A549 (cell line): ENCODE measurements at regions not wholly inside any gene's neighbourhood (a gene's known extent, or its start where the extent isn't known, plus 50 kb on each side); places are given as distances from the start of the nearest gene placed in this dataset.

Source experiments
- BHLHE40 ChIP-seq: IDR thresholded peaks from 2 replicates; pipeline ENCODE4 v1.6.1; 2012; ENCODE audit warnings: low read depth, low read length, inconsistent platforms
- CHD2 ChIP-seq: fragments of 150-350 bp; IDR thresholded peaks from 2 replicates; pipeline ENCODE4 v1.6.1; 2014; ENCODE audit warnings: low read length; ENCODE audit not compliant: partially characterized antibody
- CTCF ChIP-seq: fragments of >200 bp; sonication (Bioruptor Twin); formaldehyde crosslinking; IDR thresholded peaks from 3 replicates; pipeline ENCODE4 v1.5.1; 2016
- EP300 ChIP-seq, 2 experiments: fragments of >200 bp; sonication (Bioruptor Twin); formaldehyde crosslinking; IDR thresholded peaks; 2 replicates in 1 of 2; 3 replicates in 1 of 2; pipeline ENCODE4 v1.6.1; 2016 to 2017
- MAZ ChIP-seq: fragments of 150-350 bp; IDR thresholded peaks from 2 replicates; pipeline ENCODE4 v1.6.1; 2014; ENCODE audit warnings: antibody characterized with exemption, low read depth, low read length, borderline replicate concordance
- NR3C1 ChIP-seq: fragments of >200 bp; sonication (Bioruptor Twin); formaldehyde crosslinking; IDR thresholded peaks from 3 replicates; pipeline ENCODE4 v1.6.1; 2017
- PBX3 ChIP-seq: IDR thresholded peaks from 2 replicates; pipeline ENCODE4 v1.6.1; 2012
- POLR2A ChIP-seq: IDR thresholded peaks from 2 replicates; pipeline ENCODE4 v1.6.1; 2012; ENCODE audit warnings: mild to moderate bottlenecking, low read length
- POLR2AphosphoS2 ChIP-seq: conservative IDR thresholded peaks from 2 replicates; pipeline ENCODE4 v1.6.1; 2012; ENCODE audit warnings: low read length, improper control_type of control experiment, inconsistent platforms
- RAD21 ChIP-seq, 2 experiments: fragments of >200 bp in 1 of 2; sonication (Bioruptor Twin) in 1 of 2; formaldehyde crosslinking in 1 of 2; IDR thresholded peaks in 1 of 2; conservative IDR thresholded peaks in 1 of 2; 2 replicates in 1 of 2; 3 replicates in 1 of 2; pipeline ENCODE4 v1.6.1; 2012 to 2018; ENCODE audit warnings: inconsistent platforms in 1 of 2
- USF2 ChIP-seq: fragments of 450-650 bp; IDR thresholded peaks from 2 replicates; pipeline ENCODE4 v1.6.1; 2014; ENCODE audit warnings: antibody characterized with exemption
- TF ChIP-seq, protein P1 (sequence below): fragments of 200-600 bp; sonication (generic); IDR thresholded peaks from 2 replicates; pipeline ENCODE4 v1.6.1; 2016; ENCODE audit warnings: antibody characterized with exemption, mild to moderate bottlenecking, moderate library complexity

GRCh38 chr14:97153527-97153926, 356.3 kb downstream of the VRK1 start:
- TF ChIP-seq, protein P1, sequence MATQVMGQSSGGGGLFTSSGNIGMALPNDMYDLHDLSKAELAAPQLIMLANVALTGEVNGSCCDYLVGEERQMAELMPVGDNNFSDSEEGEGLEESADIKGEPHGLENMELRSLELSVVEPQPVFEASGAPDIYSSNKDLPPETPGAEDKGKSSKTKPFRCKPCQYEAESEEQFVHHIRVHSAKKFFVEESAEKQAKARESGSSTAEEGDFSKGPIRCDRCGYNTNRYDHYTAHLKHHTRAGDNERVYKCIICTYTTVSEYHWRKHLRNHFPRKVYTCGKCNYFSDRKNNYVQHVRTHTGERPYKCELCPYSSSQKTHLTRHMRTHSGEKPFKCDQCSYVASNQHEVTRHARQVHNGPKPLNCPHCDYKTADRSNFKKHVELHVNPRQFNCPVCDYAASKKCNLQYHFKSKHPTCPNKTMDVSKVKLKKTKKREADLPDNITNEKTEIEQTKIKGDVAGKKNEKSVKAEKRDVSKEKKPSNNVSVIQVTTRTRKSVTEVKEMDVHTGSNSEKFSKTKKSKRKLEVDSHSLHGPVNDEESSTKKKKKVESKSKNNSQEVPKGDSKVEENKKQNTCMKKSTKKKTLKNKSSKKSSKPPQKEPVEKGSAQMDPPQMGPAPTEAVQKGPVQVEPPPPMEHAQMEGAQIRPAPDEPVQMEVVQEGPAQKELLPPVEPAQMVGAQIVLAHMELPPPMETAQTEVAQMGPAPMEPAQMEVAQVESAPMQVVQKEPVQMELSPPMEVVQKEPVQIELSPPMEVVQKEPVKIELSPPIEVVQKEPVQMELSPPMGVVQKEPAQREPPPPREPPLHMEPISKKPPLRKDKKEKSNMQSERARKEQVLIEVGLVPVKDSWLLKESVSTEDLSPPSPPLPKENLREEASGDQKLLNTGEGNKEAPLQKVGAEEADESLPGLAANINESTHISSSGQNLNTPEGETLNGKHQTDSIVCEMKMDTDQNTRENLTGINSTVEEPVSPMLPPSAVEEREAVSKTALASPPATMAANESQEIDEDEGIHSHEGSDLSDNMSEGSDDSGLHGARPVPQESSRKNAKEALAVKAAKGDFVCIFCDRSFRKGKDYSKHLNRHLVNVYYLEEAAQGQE: no peak
- TF ChIP-seq RAD21 (conservative IDR thresholded peaks at IDR 0.05 in 1 of 2, IDR thresholded peaks at IDR 0.05 in 1 of 2) (no peak), POLR2A (no peak), MAZ (no peak), CTCF (no peak), BHLHE40 (no peak), NR3C1 (no peak), USF2 (no peak), EP300 (IDR thresholded peaks at IDR 0.05) (no peak), PBX3 (no peak), CHD2 (no peak), POLR2AphosphoS2 (no peak)
